ENCODE measurements at regions not wholly inside any gene's neighbourhood (a gene's known extent, or its start where the extent isn't known, plus 50 kb on each side); places are given as distances from the start of the nearest gene placed in this dataset.

- Mint-ChIP-seq H3K36me3 (ENCODE audit: insufficient read depth, unreplicated experiment) (no peaks in the 10 kb centered on the region), H3K4me1 (ENCODE audit: insufficient read depth, unreplicated experiment) (no peaks in the 10 kb centered on the region), H3K27me3 (ENCODE audit: insufficient read depth, unreplicated experiment) (peaks cover 43% of the 10 kb centered on the region), H3K9me3 (ENCODE audit: unreplicated experiment) (peaks cover 5% of the 10 kb centered on the region), H3K27ac (ENCODE audit: low read depth, unreplicated experiment) (no peak overlapping the region), H3K4me3 (ENCODE audit: unreplicated experiment) (no peak overlapping the region)
- ChIA-PET POLR2A (interaction anchor here (0.5 kb wide), 1 partner anchor 90 kb away, joined by 3 read pairs; no protein-coding TSS in a partner anchor), CTCF (interaction anchor here (0.9 kb wide), 1 partner anchor 300 kb away, joined by 4 read pairs; no protein-coding TSS in a partner anchor)
- BruUV-seq (replicated peaks), result no TSS peak
- DNase-seq (ENCODE audit: unreplicated experiment), result no peak
- no peak for TF ChIP-seq CTCF (IDR thresholded peaks at IDR 0.05; ENCODE audit: unreplicated experiment)
- intact Hi-C loops (cut with micrococcal nuclease), result no loop called here
Measured at GRCh38 chr12:3976351-3976938, 103.2 kb upstream of the PARP11 start.

GRCh38 chr12:3975652-3976051 is 102.5 kb upstream of the PARP11 start:
- Mint-ChIP-seq H3K4me1 (ENCODE audit: insufficient read depth, unreplicated experiment) (no peaks in the 10 kb centered on the region), H3K27ac (ENCODE audit: low read depth, unreplicated experiment) (no peak overlapping the region), H3K36me3 (ENCODE audit: insufficient read depth, unreplicated experiment) (no peaks in the 10 kb centered on the region), H3K27me3 (ENCODE audit: insufficient read depth, unreplicated experiment) (peaks cover 49% of the 10 kb centered on the region), H3K9me3 (ENCODE audit: unreplicated experiment) (peaks cover 3% of the 10 kb centered on the region), H3K4me3 (ENCODE audit: unreplicated experiment) (no peak overlapping the region)
- no peak for DNase-seq (ENCODE audit: unreplicated experiment)
- no peak for TF ChIP-seq CTCF (IDR thresholded peaks at IDR 0.05; ENCODE audit: unreplicated experiment)
- POLR2A ChIA-PET, result interaction anchor here (0.5 kb wide), 1 partner anchor 89 kb away, joined by 3 read pairs; no protein-coding TSS in a partner anchor
- BruUV-seq (replicated peaks), result no TSS peak
- CTCF ChIA-PET, result interaction anchor here (0.7 to 1.2 kb wide), 3 partner anchors 25 to 300 kb away, joined by 3 to 6 read pairs (median 4); no protein-coding TSS in a partner anchor
- intact Hi-C loops (cut with micrococcal nuclease), result no loop called here

GRCh38 chr12:3974883-3975282 is 101.7 kb upstream of the PARP11 start:
- Mint-ChIP-seq H3K4me3 (ENCODE audit: unreplicated experiment) (no peak overlapping the region), H3K4me1 (ENCODE audit: insufficient read depth, unreplicated experiment) (no peaks in the 10 kb centered on the region), H3K9me3 (ENCODE audit: unreplicated experiment) (no peaks in the 10 kb centered on the region), H3K36me3 (ENCODE audit: insufficient read depth, unreplicated experiment) (no peaks in the 10 kb centered on the region), H3K27me3 (ENCODE audit: insufficient read depth, unreplicated experiment) (peaks cover 53% of the 10 kb centered on the region), H3K27ac (ENCODE audit: low read depth, unreplicated experiment) (no peak overlapping the region)
- intact Hi-C loops (cut with micrococcal nuclease), result no loop called here
- no peak for DNase-seq (ENCODE audit: unreplicated experiment)
- ChIA-PET CTCF (interaction anchor here (1.2 to 1.6 kb wide), 2 partner anchors 56 to 88 kb away, joined by 3 to 6 read pairs; no protein-coding TSS in a partner anchor), POLR2A (no interaction called here)
- BruUV-seq (replicated peaks), result no TSS peak
- TF ChIP-seq CTCF (IDR thresholded peaks at IDR 0.05; ENCODE audit: unreplicated experiment), result no peak

- intact Hi-C loops (cut with micrococcal nuclease), result no loop called here
Measured at GRCh38 chr12:3973973-3974644, 100.9 kb upstream of the PARP11 start.

More at GRCh38 chr12:3973973-3974644, 100.9 kb upstream of the PARP11 start:
- Mint-ChIP-seq H3K9me3 (ENCODE audit: unreplicated experiment) (no peaks in the 10 kb centered on the region), H3K36me3 (ENCODE audit: insufficient read depth, unreplicated experiment) (no peaks in the 10 kb centered on the region), H3K4me3 (ENCODE audit: unreplicated experiment) (no peak overlapping the region), H3K27ac (ENCODE audit: low read depth, unreplicated experiment) (no peak overlapping the region), H3K4me1 (ENCODE audit: insufficient read depth, unreplicated experiment) (no peaks in the 10 kb centered on the region), H3K27me3 (ENCODE audit: insufficient read depth, unreplicated experiment) (peaks cover 53% of the 10 kb centered on the region)
- ChIA-PET POLR2A (no interaction called here), CTCF (interaction anchor here (1.6 kb wide), 1 partner anchor 88 kb away, joined by 3 read pairs; no protein-coding TSS in a partner anchor)
- no peak for TF ChIP-seq CTCF (IDR thresholded peaks at IDR 0.05; ENCODE audit: unreplicated experiment)
- no TSS peak for BruUV-seq (replicated peaks)
- DNase-seq (ENCODE audit: unreplicated experiment), result no peak

All from MCF 10A (cell line).